ENCODE measurements at regions not wholly inside any gene's neighbourhood (a gene's known extent, or its start where the extent isn't known, plus 50 kb on each side); places are given as distances from the start of the nearest gene placed in this dataset.

DNA sequence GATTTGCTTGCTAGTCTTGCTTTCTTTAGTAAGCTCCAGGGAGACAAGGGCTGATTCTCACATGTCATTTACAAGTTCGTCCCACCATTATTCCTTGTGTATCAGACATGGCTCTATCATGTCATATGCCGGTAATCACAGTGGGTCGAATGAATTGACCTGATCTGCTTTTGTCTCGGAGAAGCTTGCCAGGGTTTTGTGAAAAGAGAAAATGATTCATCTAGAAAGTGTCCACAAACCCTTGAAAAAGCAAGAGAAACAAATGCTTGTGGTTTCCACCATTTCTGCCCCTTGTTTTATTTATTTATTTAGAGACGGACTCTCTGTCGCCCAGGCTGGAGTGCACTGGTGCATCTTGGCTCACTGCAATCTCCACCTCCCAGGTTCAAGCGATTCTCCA, 278.5 kb downstream of the TCF7L2 start:
- Histone ChIP-seq H3K27ac (ENCODE audit: low read depth in 2 of 2, low read length in 1 of 2) (no peak overlapping the region), H3K9me3 (no peaks in the 10 kb centered on the region), H3K4me1 (ENCODE audit: control insufficient read depth in 1 of 2, insufficient read depth in 2 of 2, low read depth in 1 of 2, low read length in 1 of 2) (no peaks in the 10 kb centered on the region; a peak in 1 of 4 replicates), H3K4me2 (no peak overlapping the region), H3F3A (replicated peaks; ENCODE audit: insufficient read depth) (no peaks in the 10 kb centered on the region), H3K9ac (no peak overlapping the region), H3K79me2 (ENCODE audit: insufficient read depth) (no peaks in the 10 kb centered on the region), H3K4me3 (ENCODE audit: low read depth in 2 of 2, low read length in 1 of 2) (no peak overlapping the region), H4K20me1 (ENCODE audit: insufficient read depth) (no peaks in the 10 kb centered on the region), H3K9me2 (no peaks in the 10 kb centered on the region), H3K36me3 (replicated peaks in 1 of 2; ENCODE audit: control insufficient read depth in 1 of 2, insufficient read depth in 2 of 2, low read length in 1 of 2) (no peaks in the 10 kb centered on the region), H2AFZ (ENCODE audit: low read depth) (no peak overlapping the region), H3K27me3 (ENCODE audit: insufficient read depth) (no peaks in the 10 kb centered on the region)
- POLR2A ChIA-PET: no interaction called here
- CTCF ChIA-PET: interaction anchor here (0.7 to 1.1 kb wide), 2 partner anchors 13 to 157 kb away, joined by 3 read pairs; no protein-coding TSS in a partner anchor
- 79% methylated on average over 7 of the region's 7 CpGs for WGBS (ENCODE audit: low lambda C conversion rate)
- TF ChIP-seq TAF1 (IDR thresholded peaks at IDR 0.05; ENCODE audit: borderline replicate concordance, low read depth, low read length) (no peak), POLR2AphosphoS5 (IDR thresholded peaks at IDR 0.05; ENCODE audit: low read depth, low read length) (no peak), GABPA (IDR thresholded peaks at IDR 0.05; ENCODE audit: low read depth) (no peak), RCOR1 (IDR thresholded peaks at IDR 0.05; ENCODE audit: low read length) (no peak), NFIC (IDR thresholded peaks at IDR 0.05; ENCODE audit: borderline replicate concordance) (no peak), JUND (IDR thresholded peaks at IDR 0.05) (no peak), YY1 (IDR thresholded peaks at IDR 0.05; ENCODE audit: low read depth) (no peak), IRF3 (IDR thresholded peaks at IDR 0.05; ENCODE audit: low read depth, low read length) (no peak), FOXJ3 (CRISPR knock-in tag; IDR thresholded peaks at IDR 0.05) (no peak), EZH2phosphoT487 (IDR thresholded peaks at IDR 0.05; ENCODE audit: borderline replicate concordance, low read depth) (no peak), MEF2A (IDR thresholded peaks at IDR 0.05; ENCODE audit: borderline replicate concordance, low read depth) (no peak), TCF12 (IDR thresholded peaks at IDR 0.05) (no peak), ELF1 (IDR thresholded peaks at IDR 0.05) (no peak)
- TF ChIP-seq, protein P1, sequence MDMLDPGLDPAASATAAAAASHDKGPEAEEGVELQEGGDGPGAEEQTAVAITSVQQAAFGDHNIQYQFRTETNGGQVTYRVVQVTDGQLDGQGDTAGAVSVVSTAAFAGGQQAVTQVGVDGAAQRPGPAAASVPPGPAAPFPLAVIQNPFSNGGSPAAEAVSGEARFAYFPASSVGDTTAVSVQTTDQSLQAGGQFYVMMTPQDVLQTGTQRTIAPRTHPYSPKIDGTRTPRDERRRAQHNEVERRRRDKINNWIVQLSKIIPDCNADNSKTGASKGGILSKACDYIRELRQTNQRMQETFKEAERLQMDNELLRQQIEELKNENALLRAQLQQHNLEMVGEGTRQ (IDR thresholded peaks at IDR 0.05; ENCODE audit: borderline replicate concordance, low read depth, low read length): no peak
- TF ChIP-seq, protein P2, sequence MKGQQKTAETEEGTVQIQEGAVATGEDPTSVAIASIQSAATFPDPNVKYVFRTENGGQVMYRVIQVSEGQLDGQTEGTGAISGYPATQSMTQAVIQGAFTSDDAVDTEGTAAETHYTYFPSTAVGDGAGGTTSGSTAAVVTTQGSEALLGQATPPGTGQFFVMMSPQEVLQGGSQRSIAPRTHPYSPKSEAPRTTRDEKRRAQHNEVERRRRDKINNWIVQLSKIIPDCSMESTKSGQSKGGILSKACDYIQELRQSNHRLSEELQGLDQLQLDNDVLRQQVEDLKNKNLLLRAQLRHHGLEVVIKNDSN (IDR thresholded peaks at IDR 0.05; ENCODE audit: borderline replicate concordance, low read depth): no peak
- TF ChIP-seq, protein P3, sequence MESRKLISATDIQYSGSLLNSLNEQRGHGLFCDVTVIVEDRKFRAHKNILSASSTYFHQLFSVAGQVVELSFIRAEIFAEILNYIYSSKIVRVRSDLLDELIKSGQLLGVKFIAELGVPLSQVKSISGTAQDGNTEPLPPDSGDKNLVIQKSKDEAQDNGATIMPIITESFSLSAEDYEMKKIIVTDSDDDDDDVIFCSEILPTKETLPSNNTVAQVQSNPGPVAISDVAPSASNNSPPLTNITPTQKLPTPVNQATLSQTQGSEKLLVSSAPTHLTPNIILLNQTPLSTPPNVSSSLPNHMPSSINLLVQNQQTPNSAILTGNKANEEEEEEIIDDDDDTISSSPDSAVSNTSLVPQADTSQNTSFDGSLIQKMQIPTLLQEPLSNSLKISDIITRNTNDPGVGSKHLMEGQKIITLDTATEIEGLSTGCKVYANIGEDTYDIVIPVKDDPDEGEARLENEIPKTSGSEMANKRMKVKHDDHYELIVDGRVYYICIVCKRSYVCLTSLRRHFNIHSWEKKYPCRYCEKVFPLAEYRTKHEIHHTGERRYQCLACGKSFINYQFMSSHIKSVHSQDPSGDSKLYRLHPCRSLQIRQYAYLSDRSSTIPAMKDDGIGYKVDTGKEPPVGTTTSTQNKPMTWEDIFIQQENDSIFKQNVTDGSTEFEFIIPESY (IDR thresholded peaks at IDR 0.05; ENCODE audit: borderline replicate concordance, low read depth): no peak
- TF ChIP-seq, protein P4, sequence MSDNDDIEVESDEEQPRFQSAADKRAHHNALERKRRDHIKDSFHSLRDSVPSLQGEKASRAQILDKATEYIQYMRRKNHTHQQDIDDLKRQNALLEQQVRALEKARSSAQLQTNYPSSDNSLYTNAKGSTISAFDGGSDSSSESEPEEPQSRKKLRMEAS (IDR thresholded peaks at IDR 0.05; ENCODE audit: low read depth): no peak
- TF ChIP-seq, protein P5, sequence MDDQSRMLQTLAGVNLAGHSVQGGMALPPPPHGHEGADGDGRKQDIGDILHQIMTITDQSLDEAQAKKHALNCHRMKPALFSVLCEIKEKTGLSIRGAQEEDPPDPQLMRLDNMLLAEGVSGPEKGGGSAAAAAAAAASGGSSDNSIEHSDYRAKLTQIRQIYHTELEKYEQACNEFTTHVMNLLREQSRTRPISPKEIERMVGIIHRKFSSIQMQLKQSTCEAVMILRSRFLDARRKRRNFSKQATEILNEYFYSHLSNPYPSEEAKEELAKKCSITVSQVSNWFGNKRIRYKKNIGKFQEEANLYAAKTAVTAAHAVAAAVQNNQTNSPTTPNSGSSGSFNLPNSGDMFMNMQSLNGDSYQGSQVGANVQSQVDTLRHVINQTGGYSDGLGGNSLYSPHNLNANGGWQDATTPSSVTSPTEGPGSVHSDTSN (IDR thresholded peaks at IDR 0.05): no peak
- DNase-seq: no peak
